Psoas muscle (tissue), 7 donors: ENCODE measurements at regions not wholly inside any gene's neighbourhood (a gene's known extent, or its start where the extent isn't known, plus 50 kb on each side); places are given as distances from the start of the nearest gene placed in this dataset.

Source experiments
- ATAC-seq, 4 donors: fragments of 200-7000 bp; cut with Tn5 transposase; one replicate each; pipeline ENCODE4 v1.9.1; 2020; ENCODE audit warnings: moderate library complexity in 3 of 4, mild to moderate bottlenecking in 2 of 4
- DNase-seq, 2 donors: peaks; one replicate each; pipeline ENCODE4 v3.0.0-alpha.2; 2020
- H3K27ac ChIP-seq: fragments of 200-600 bp; one replicate; pipeline ENCODE4 v1.8.0; 2022
- H3K27me3 ChIP-seq, 3 donors: fragments of 200-600 bp in 1 of 3; one replicate each; pipeline versions ENCODE4 v1.6.1 to v1.8.0; 2013 to 2022; ENCODE audit warnings: low read length in 2 of 3, mild to moderate bottlenecking in 2 of 3, moderate library complexity in 1 of 3; ENCODE audit not compliant: insufficient read depth in 3 of 3
- H3K36me3 ChIP-seq, 2 donors: fragments of 200-600 bp in 1 of 2; one replicate each; pipeline versions ENCODE4 v1.6.1 to v1.8.0; 2013 to 2022; ENCODE audit warnings: low read depth in 1 of 2, mild to moderate bottlenecking in 1 of 2, moderate library complexity in 1 of 2; ENCODE audit not compliant: insufficient read depth in 1 of 2
- H3K4me1 ChIP-seq: fragments of 200-600 bp; one replicate; pipeline ENCODE4 v1.8.0; 2022
- H3K4me3 ChIP-seq: fragments of 200-600 bp; one replicate; pipeline ENCODE4 v1.8.0; 2022; ENCODE audit warnings: mild to moderate bottlenecking
- H3K9me3 ChIP-seq: fragments of 200-600 bp; one replicate; pipeline ENCODE4 v1.8.0; 2022
- WGBS, 3 donors: extraction: QIAGEN DNeasy Blood & Tissue Kit; methylation state at CpG; one replicate each; pipeline versions ENCODE4 v1.1.6 to v1.1.7; 2013; 5-methylcytosine and 5-hydroxymethylcytosine counted together
- intact Hi-C, 2 donors: fragments of 100-400 bp; cut with DNase I; formaldehyde crosslinking; loops; one replicate each; pipeline versions ENCODE4 v1.11.0 to v1.14.2; 2022
- TF ChIP-seq, protein P1 (sequence below): fragments of 200-600 bp; IDR thresholded peaks from one replicate; pipeline ENCODE4 v1.8.0; 2022; ENCODE audit warnings: antibody characterized with exemption
- donor health status: healthy with polysubstance abuse.
- donor health status: DM: no; HTN: no; CAD: no; lungs with moderate emphysema.
- donor health status: Bipolar disorder and iron deficiency.
- donor health status: healthy.
- donor health status: DM: yes; HTN: yes; CAD: no.
- donor health status: DM: no; HTN: no; CAD: no.
- donor health status: DM: yes; HTN: yes; CAD: no.

DNA sequence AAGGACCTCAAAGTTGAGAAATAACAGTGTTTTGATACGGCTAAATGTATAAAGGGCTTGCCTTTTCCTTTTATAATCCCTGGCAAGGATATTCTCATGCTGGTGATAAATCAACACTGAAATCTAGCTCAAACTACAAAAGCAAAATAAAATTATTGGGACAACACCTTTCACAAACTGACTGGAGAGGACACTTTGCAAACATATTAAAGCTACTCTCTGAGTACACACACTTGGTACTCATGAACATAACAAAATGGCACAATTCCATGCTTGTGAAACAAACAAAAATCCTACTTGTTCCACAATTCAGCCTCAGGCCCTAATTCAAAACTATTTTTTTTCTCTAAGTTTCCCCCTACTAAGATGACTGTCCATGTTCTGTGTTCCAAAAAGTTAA is 305.8 kb downstream of the ETAA1 start:
- no peak overlapping the region for H3K4me3 ChIP-seq
- no peak overlapping the region for H3K27ac ChIP-seq
- 43 to 81% (median 65%) methylated on average over 1 of the region's 1 CpG for WGBS, 3 donors
- no peaks in the 10 kb centered on the region for H3K27me3 ChIP-seq
- intact Hi-C loops, result no loop called here
- no peaks in the 10 kb centered on the region for H3K36me3 ChIP-seq
- ATAC-seq (no peak), DNase-seq (no peak)
- no peaks in the 10 kb centered on the region for H3K9me3 ChIP-seq
- TF ChIP-seq, protein P1, sequence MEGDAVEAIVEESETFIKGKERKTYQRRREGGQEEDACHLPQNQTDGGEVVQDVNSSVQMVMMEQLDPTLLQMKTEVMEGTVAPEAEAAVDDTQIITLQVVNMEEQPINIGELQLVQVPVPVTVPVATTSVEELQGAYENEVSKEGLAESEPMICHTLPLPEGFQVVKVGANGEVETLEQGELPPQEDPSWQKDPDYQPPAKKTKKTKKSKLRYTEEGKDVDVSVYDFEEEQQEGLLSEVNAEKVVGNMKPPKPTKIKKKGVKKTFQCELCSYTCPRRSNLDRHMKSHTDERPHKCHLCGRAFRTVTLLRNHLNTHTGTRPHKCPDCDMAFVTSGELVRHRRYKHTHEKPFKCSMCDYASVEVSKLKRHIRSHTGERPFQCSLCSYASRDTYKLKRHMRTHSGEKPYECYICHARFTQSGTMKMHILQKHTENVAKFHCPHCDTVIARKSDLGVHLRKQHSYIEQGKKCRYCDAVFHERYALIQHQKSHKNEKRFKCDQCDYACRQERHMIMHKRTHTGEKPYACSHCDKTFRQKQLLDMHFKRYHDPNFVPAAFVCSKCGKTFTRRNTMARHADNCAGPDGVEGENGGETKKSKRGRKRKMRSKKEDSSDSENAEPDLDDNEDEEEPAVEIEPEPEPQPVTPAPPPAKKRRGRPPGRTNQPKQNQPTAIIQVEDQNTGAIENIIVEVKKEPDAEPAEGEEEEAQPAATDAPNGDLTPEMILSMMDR, result no peak
- H3K4me1 ChIP-seq, result peaks cover 6% of the 10 kb centered on the region

DNA sequence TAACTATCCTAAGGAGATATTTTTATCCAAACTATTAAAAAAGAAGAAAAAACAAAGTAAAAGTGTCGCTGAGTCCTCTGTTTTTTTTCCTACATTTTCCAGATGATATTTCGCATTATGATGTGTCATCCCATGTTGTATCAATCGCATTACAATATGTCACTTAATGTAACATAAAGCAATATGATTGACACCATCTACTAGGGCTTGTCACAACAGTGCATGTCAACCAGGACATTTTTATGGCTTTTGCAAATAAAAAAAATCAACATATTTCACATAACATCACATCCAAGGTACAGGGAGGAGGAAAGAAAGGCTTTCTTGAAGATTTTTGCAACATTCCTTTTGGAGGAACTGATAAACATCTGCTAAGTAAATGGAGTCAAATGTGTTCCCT is 308.9 kb downstream of the ETAA1 start:
- H3K27ac ChIP-seq, result no peak overlapping the region
- H3K4me3 ChIP-seq, result no peak overlapping the region
- TF ChIP-seq, protein P1, result no peak
- H3K9me3 ChIP-seq, result no peaks in the 10 kb centered on the region
- ATAC-seq (no peak), DNase-seq (no peak)
- intact Hi-C loops, result no loop called here
- H3K36me3 ChIP-seq, result no peaks in the 10 kb centered on the region
- no peaks in the 10 kb centered on the region for H3K27me3 ChIP-seq
- WGBS, 3 donors, result 92 to 98% (median 95%) methylated on average over 3 of the region's 3 CpGs
- no peaks in the 10 kb centered on the region for H3K4me1 ChIP-seq

DNA sequence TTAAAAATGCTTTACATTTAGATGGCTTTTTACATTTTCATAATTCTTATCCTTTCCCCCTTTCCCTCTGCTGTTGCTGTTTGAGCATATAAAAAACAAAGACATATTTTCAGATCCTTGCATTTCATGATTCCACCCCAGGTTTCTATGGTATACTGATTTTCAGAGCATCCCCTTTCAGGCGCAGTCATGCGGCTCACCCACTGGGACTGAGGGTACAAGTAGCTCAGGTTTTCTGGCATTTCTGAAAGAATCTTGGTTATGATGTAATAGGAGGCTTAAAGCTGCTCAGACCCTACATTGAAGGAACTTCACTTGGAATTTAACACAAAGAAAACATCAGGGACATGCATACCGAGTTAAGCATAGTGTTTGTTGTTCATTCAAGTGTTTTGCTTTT is 310.8 kb downstream of the ETAA1 start:
- no peaks in the 10 kb centered on the region for H3K9me3 ChIP-seq
- no peak overlapping the region for H3K4me3 ChIP-seq
- H3K4me1 ChIP-seq, result no peaks in the 10 kb centered on the region
- no peaks in the 10 kb centered on the region for H3K27me3 ChIP-seq
- DNase-seq (no peak), ATAC-seq (no peak)
- H3K36me3 ChIP-seq, result no peaks in the 10 kb centered on the region
- TF ChIP-seq, protein P1, result no peak
- H3K27ac ChIP-seq, result no peak overlapping the region
- intact Hi-C loops, result no loop called here
- 88 to 92% (median 88%) methylated on average over 3 of the region's 3 CpGs for WGBS, 3 donors

DNA sequence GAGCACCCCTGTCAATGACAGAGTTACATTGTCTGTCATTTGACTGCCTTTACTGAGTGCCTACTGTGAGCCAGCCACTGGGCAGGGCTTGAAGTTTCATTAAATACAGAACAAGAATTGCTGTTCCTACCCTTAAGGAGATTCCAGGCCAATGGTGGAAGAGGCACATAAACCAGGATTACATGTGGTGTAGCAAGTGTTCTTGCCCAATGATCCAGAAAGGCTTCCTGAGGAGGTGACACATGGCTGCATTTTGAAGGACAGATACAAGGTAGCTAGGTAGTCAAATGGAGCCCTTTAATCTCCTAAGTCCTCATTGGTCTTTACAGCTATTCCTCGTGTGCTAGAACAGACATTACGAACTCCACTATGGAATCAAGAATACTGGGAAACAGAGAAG is 312.7 kb downstream of the ETAA1 start:
- no peaks in the 10 kb centered on the region for H3K4me1 ChIP-seq
- ATAC-seq (no peak), DNase-seq (no peak)
- TF ChIP-seq, protein P1, result no peak
- H3K27me3 ChIP-seq, result no peaks in the 10 kb centered on the region
- H3K27ac ChIP-seq, result no peak overlapping the region
- H3K36me3 ChIP-seq, result no peaks in the 10 kb centered on the region
- H3K9me3 ChIP-seq, result no peaks in the 10 kb centered on the region
- 86 to 92% (median 86%) methylated on average over 2 of the region's 2 CpGs for WGBS, 3 donors
- H3K4me3 ChIP-seq, result no peak overlapping the region
- intact Hi-C loops, result no loop called here

DNA sequence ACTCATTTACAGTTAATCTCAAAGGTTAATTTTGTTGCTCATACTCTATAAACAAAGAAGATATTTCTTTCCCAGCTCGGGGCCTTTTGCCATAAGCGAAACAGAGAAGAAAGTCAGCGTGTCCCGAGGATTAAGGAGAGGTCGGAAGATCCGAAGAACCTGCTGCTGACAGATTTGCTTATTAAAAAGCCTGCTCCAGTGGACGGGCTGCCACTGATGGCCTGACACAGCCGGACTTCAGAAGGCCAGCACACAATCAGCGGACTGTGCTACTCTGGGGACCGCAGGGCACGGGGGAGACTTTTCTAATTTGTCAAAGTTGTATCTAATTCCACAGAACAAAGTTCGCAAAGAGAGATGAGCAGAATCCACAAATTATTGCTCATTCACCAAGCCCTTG is 315.4 kb downstream of the ETAA1 start:
- H3K27ac ChIP-seq, result no peak overlapping the region
- 39 to 54% (median 52%) methylated on average over 12 of the region's 12 CpGs for WGBS, 3 donors
- TF ChIP-seq, protein P1, result no peak
- ATAC-seq, result no peak
- no peak overlapping the region for H3K4me3 ChIP-seq
- intact Hi-C loops, result loop anchor here in 1 of 2 donors (1.0 kb wide), 1 partner anchor 32 kb away; no protein-coding TSS in a partner anchor
- DNase-seq, result no peak
- H3K27me3 ChIP-seq, result no peaks in the 10 kb centered on the region
- H3K4me1 ChIP-seq, result no peaks in the 10 kb centered on the region
- H3K36me3 ChIP-seq, result no peaks in the 10 kb centered on the region
- H3K9me3 ChIP-seq, result no peaks in the 10 kb centered on the region
